ENCODE measurements at regions not wholly inside any gene's neighbourhood (a gene's known extent, or its start where the extent isn't known, plus 50 kb on each side); places are given as distances from the start of the nearest gene placed in this dataset.

- H2BK5ac ChIP-seq (ENCODE audit: low read depth, low read length, poor library complexity, severe bottlenecking): no peak overlapping the region
- H4K91ac ChIP-seq (ENCODE audit: insufficient read depth, low read depth, low read length): no peak overlapping the region
- H3K9ac ChIP-seq (ENCODE audit: low read depth, low read length): no peak overlapping the region
- peaks cover 7% of the 10 kb centered on the region for H3K27me3 ChIP-seq (ENCODE audit: control insufficient read depth, insufficient read depth, low read length)
- POLR2A ChIA-PET (ENCODE audit: unreplicated experiment): no interaction called here
- H2BK120ac ChIP-seq (ENCODE audit: low read depth, low read length): no peak overlapping the region
- BruUV-seq (replicated peaks): no TSS peak
- H2BK15ac ChIP-seq (ENCODE audit: low read depth, low read length): no peak overlapping the region
- no peak overlapping the region for H3K4me3 ChIP-seq (ENCODE audit: insufficient read depth, low read depth, low read length)
- no peak overlapping the region for H3K4ac ChIP-seq (ENCODE audit: low read depth, low read length)
- CTCF ChIA-PET: no interaction called here
- no peak overlapping the region for H4K8ac ChIP-seq (ENCODE audit: low read depth in 2 of 2, low read length in 2 of 2)
- no peak overlapping the region for H2AK9ac ChIP-seq (replicated peaks; ENCODE audit: low read depth, low read length, poor library complexity)
- H3K27ac ChIP-seq (ENCODE audit: insufficient read depth, low read length): no peak overlapping the region
- no CpG with 5 or more reads among the region's 1 CpG for WGBS, 2 experiments (ENCODE audit: extremely low coverage in 2 of 2, insufficient read length in 1 of 2)
- H3K79me1 ChIP-seq (ENCODE audit: low read depth in 1 of 2, low read length in 2 of 2): no peaks in the 10 kb centered on the region
- no peak overlapping the region for H3K18ac ChIP-seq (ENCODE audit: low read depth, low read length)
- H3K23ac ChIP-seq (ENCODE audit: low read depth, low read length): no peak overlapping the region
- H3K36me3 ChIP-seq (ENCODE audit: control insufficient read depth, insufficient read depth, low read length): no peaks in the 10 kb centered on the region
- dilution Hi-C loops (cut with HindIII; ENCODE audit: low sequenced_read_pairs, unreplicated experiment) (no loop called here), in situ Hi-C loops (cut with MboI; ENCODE audit: low sequenced_read_pairs) (no loop called here), intact Hi-C loops (cut with micrococcal nuclease) (no loop called here)
- H3K9me3 ChIP-seq (ENCODE audit: control insufficient read depth, insufficient read depth, low read length): peaks cover 5% of the 10 kb centered on the region
- H3K4me1 ChIP-seq (ENCODE audit: control insufficient read depth, insufficient read depth, low read length): no peaks in the 10 kb centered on the region
- ATAC-seq (ENCODE audit: low read depth) (no peak), DNase-seq (no peak)
- no peak overlapping the region for H3K4me2 ChIP-seq (ENCODE audit: low read depth, low read length)
- no peak overlapping the region for H2AK5ac ChIP-seq (ENCODE audit: low read depth, low read length)
- TF ChIP-seq CHD1 (IDR thresholded peaks at IDR 0.05; ENCODE audit: low read depth, low read length) (no peak), BHLHE40 (IDR thresholded peaks at IDR 0.05; ENCODE audit: low read depth, low read length) (no peak), USF2 (IDR thresholded peaks at IDR 0.05; ENCODE audit: low read depth, low read length) (no peak), SMC3 (IDR thresholded peaks at IDR 0.05; ENCODE audit: low read depth, low read length) (no peak)
- H3K9me1 ChIP-seq (ENCODE audit: insufficient read depth, low read length): no peaks in the 10 kb centered on the region
- H3K56ac ChIP-seq (ENCODE audit: extremely low read depth, insufficient read depth, low read length): no peak overlapping the region
- H4K5ac ChIP-seq (ENCODE audit: low read depth, low read length): no peak overlapping the region
- H4K20me1 ChIP-seq (ENCODE audit: insufficient read depth, low read length): no peaks in the 10 kb centered on the region
- H2BK20ac ChIP-seq (ENCODE audit: low read depth, low read length): no peak overlapping the region
- no peak overlapping the region for H3K14ac ChIP-seq (replicated peaks; ENCODE audit: low read depth, low read length)
- no peak overlapping the region for H2AFZ ChIP-seq (replicated peaks; ENCODE audit: low read length, poor library complexity)
These were observed 211.2 kb upstream of the KIT start for GRCh38 chr4:54446581-54446980.

Measured in IMR-90 (cell line).